ENCODE measurements at regions not wholly inside any gene's neighbourhood (a gene's known extent, or its start where the extent isn't known, plus 50 kb on each side); places are given as distances from the start of the nearest gene placed in this dataset.

DNA sequence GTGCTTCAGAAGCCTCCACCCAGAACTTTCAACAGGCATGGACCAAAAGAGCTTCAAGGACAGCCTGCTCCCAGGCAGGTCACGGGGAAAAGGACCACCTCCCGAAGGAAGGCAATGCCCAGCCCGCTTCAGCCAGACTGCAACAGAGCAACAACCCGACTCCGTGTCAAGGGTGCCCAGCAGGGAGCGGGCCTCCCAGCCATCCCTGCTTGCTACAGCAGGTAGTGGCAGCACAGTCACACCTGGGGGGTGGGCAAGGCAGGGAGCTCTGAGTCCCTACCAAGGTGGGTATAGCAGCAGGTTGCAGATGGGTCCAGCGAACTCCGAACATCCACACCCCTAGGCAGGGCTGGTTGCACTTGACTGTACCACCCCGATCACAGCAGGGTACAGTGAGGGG is 467.8 kb upstream of the PFKP start:
- no peaks in the 10 kb centered on the region for H3K4me1 ChIP-seq
- H3K27ac ChIP-seq = no peak overlapping the region
- H3K27me3 ChIP-seq = no peaks in the 10 kb centered on the region
- intact Hi-C loops (cut with DNase I) = no loop called here
- no peaks in the 10 kb centered on the region for H3K9me3 ChIP-seq
- H3K4me3 ChIP-seq = no peak overlapping the region
- no peak for TF ChIP-seq POLR2A (IDR thresholded peaks at IDR 0.05)
- no peak for TF ChIP-seq POLR2AphosphoS5 (IDR thresholded peaks at IDR 0.05; ENCODE audit: insufficient read depth in 1 of 2, low read depth in 1 of 2)
- TF ChIP-seq CTCF (IDR thresholded peaks at IDR 0.05) = no peak
- DNase-seq (ENCODE audit: extremely low spot score in 2 of 2) = no peak
- H3K36me3 ChIP-seq = no peaks in the 10 kb centered on the region

- DNase-seq (ENCODE audit: extremely low spot score in 2 of 2) = no peak
- H3K9me3 ChIP-seq = no peaks in the 10 kb centered on the region
- intact Hi-C loops (cut with DNase I) = no loop called here
- TF ChIP-seq POLR2A (IDR thresholded peaks at IDR 0.05) = no peak
- no peak for TF ChIP-seq POLR2AphosphoS5 (IDR thresholded peaks at IDR 0.05; ENCODE audit: insufficient read depth in 1 of 2, low read depth in 1 of 2)
- TF ChIP-seq CTCF (IDR thresholded peaks at IDR 0.05) = no peak
- H3K36me3 ChIP-seq = no peaks in the 10 kb centered on the region
- no peaks in the 10 kb centered on the region for H3K27me3 ChIP-seq
- H3K4me1 ChIP-seq = no peaks in the 10 kb centered on the region
- H3K27ac ChIP-seq = no peak overlapping the region
- H3K4me3 ChIP-seq = no peak overlapping the region
Measured at GRCh38 chr10:2592360-2593160, 474.8 kb upstream of the PFKP start.

DNA sequence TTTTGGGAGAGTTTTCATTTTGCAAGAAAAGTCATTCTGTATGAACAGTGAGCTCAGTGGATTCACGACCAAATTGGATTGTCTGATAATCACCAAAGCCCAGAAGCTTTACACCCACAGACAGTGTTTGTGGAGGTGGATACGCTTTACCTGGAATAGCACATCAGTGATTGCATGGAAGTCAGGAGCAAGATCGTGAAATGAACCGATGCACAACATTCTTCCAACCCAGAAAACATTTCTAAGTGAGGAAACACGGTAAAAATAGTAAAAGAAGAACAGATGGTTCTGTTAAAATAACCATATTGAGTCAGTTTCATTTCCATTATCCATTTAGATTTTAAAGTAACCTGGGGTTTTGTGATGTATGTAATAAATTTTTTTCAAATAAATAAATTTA is 478.2 kb upstream of the PFKP start:
- Histone ChIP-seq H3K9me3 (no peaks in the 10 kb centered on the region), H3K4me3 (no peak overlapping the region), H3K4me1 (no peaks in the 10 kb centered on the region), H3K36me3 (no peaks in the 10 kb centered on the region), H3K27me3 (no peaks in the 10 kb centered on the region), H3K27ac (no peak overlapping the region)
- TF ChIP-seq POLR2A (IDR thresholded peaks at IDR 0.05) = no peak
- TF ChIP-seq CTCF (IDR thresholded peaks at IDR 0.05) = no peak
- no peak for TF ChIP-seq POLR2AphosphoS5 (IDR thresholded peaks at IDR 0.05; ENCODE audit: insufficient read depth in 1 of 2, low read depth in 1 of 2)
- DNase-seq (ENCODE audit: extremely low spot score in 2 of 2) = no peak
- intact Hi-C loops (cut with DNase I) = no loop called here

DNA sequence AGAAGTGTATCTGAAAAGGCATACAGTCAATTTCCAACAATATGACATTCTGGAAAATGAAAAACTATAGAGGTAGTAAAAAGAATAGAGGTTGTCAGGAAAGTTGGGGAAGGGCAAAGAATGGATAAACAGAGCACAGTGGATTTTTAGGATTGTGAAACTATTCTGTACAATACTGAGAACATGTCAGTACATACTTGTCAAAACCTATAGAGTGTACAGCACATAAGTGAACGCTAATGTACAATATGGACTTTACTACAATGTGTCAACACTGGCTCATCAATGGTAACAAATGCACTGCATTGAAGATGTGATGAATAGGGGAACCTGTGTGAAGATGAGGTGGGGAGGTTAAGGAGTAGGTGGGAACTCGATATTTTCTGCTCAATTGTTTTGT is 483.0 kb upstream of the PFKP start:
- DNase-seq (ENCODE audit: extremely low spot score in 2 of 2) = no peak
- H3K4me3 ChIP-seq = no peak overlapping the region
- TF ChIP-seq CTCF (IDR thresholded peaks at IDR 0.05) (no peak), POLR2AphosphoS5 (IDR thresholded peaks at IDR 0.05; ENCODE audit: insufficient read depth in 1 of 2, low read depth in 1 of 2) (no peak)
- H3K36me3 ChIP-seq = no peaks in the 10 kb centered on the region
- no peak overlapping the region for H3K27ac ChIP-seq
- intact Hi-C loops (cut with DNase I) = no loop called here
- H3K9me3 ChIP-seq = no peaks in the 10 kb centered on the region
- H3K27me3 ChIP-seq = no peaks in the 10 kb centered on the region
- H3K4me1 ChIP-seq = no peaks in the 10 kb centered on the region

- no peaks in the 10 kb centered on the region for H3K36me3 ChIP-seq
- H3K4me3 ChIP-seq = no peak overlapping the region
- DNase-seq (ENCODE audit: extremely low spot score in 2 of 2) = no peak
- no peaks in the 10 kb centered on the region for H3K27me3 ChIP-seq
- no peaks in the 10 kb centered on the region for H3K4me1 ChIP-seq
- H3K27ac ChIP-seq = no peak overlapping the region
- no peak for TF ChIP-seq POLR2AphosphoS5 (IDR thresholded peaks at IDR 0.05; ENCODE audit: insufficient read depth in 1 of 2, low read depth in 1 of 2)
- no peak for TF ChIP-seq POLR2A (IDR thresholded peaks at IDR 0.05)
- TF ChIP-seq CTCF (IDR thresholded peaks at IDR 0.05) = no peak
- intact Hi-C loops (cut with DNase I) = no loop called here
- no peaks in the 10 kb centered on the region for H3K9me3 ChIP-seq
Measured at GRCh38 chr10:2576892-2577291, 490.5 kb upstream of the PFKP start.
